ENCODE measurements at regions not wholly inside any gene's neighbourhood (a gene's known extent, or its start where the extent isn't known, plus 50 kb on each side); places are given as distances from the start of the nearest gene placed in this dataset.
"Not testable (repeated sequence)": the region's sequence is repeated elsewhere in the genome, so short reads cannot be mapped to it uniquely, and the experiment has no call there.

DNA sequence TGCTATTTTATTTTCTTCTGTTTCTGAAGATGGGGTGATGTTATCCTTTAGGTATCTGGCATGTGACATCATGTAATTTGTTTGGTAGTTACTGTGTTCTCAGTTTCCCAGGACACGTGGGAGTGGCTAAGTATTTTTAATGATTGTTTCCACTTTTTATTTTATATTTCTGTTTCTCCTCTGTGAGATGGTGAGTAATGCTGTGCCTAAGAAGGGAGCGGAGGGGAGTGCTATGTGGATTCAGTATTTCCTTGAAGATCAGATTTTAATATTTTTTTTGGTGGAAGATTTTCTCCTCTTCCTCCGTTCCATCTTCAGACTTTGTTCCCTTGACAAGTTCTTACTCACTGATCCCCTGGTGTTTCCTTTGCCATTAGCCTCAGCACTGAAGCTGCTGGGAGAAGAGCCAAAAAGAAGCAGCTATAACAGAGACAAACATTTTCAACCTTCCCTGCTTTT lies 180.0 kb upstream of the MMADHC start:
- no peaks in the 10 kb centered on the region for H3K36me3 Mint-ChIP-seq (ENCODE audit: low read depth)
- H3K27me3 Mint-ChIP-seq (ENCODE audit: low read depth): no peaks in the 10 kb centered on the region
- no peaks in the 10 kb centered on the region for H3K9me3 Mint-ChIP-seq (ENCODE audit: insufficient read depth)
- no peak for DNase-seq
- no peak for ATAC-seq
- ChIA-PET POLR2A (no interaction called here), CTCF (no interaction called here)
- no peak overlapping the region for H3K27ac Mint-ChIP-seq
- no peak overlapping the region for H3K4me3 Mint-ChIP-seq
- H3K4me1 Mint-ChIP-seq (ENCODE audit: low read depth): no peaks in the 10 kb centered on the region

DNA sequence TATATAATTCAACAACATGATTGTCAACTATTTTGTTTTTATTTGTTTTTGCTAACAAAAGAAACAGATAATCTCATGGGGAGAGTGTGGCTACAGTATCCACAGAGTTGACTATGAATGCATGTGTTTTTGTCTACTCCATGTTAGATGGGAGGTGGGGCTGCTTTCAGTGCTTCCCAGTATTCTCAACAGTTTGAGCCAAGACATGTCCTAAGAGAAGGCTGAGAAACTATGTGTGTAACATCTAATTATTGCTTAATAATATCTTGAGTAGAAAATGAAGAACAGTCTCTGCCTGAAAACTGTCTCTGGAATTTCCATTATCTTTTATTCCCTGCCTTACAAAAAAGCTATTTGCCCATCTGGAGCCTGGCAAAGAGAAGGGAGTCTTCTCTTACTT lies 178.8 kb upstream of the MMADHC start:
- Mint-ChIP-seq H3K4me3 (no peak overlapping the region), H3K27ac (no peak overlapping the region), H3K27me3 (ENCODE audit: low read depth) (no peaks in the 10 kb centered on the region), H3K9me3 (ENCODE audit: insufficient read depth) (peaks cover 3% of the 10 kb centered on the region), H3K36me3 (ENCODE audit: low read depth) (no peaks in the 10 kb centered on the region), H3K4me1 (ENCODE audit: low read depth) (no peaks in the 10 kb centered on the region)
- ATAC-seq (no peak), DNase-seq (no peak)
- ChIA-PET CTCF (no interaction called here), POLR2A (no interaction called here)

- no peak overlapping the region for H3K4me3 Mint-ChIP-seq
- H3K27me3 Mint-ChIP-seq (ENCODE audit: low read depth): no peaks in the 10 kb centered on the region
- POLR2A ChIA-PET: no interaction called here
- no peak for ATAC-seq
- H3K9me3 Mint-ChIP-seq (ENCODE audit: insufficient read depth): peaks cover 3% of the 10 kb centered on the region
- CTCF ChIA-PET: no interaction called here
- H3K4me1 Mint-ChIP-seq (ENCODE audit: low read depth): no peaks in the 10 kb centered on the region
- no peak for DNase-seq
- no peaks in the 10 kb centered on the region for H3K36me3 Mint-ChIP-seq (ENCODE audit: low read depth)
- H3K27ac Mint-ChIP-seq: no peak overlapping the region
Observed at GRCh38 chr2:149765636-149766035, 178.1 kb upstream of the MMADHC start.

GRCh38 chr2:149765003-149765402 lies 177.4 kb upstream of the MMADHC start:
- DNase-seq: no peak
- H3K27ac Mint-ChIP-seq: no peak overlapping the region
- no peaks in the 10 kb centered on the region for H3K36me3 Mint-ChIP-seq (ENCODE audit: low read depth)
- ATAC-seq: no peak
- peaks cover 3% of the 10 kb centered on the region for H3K9me3 Mint-ChIP-seq (ENCODE audit: insufficient read depth)
- H3K4me3 Mint-ChIP-seq: no peak overlapping the region
- H3K27me3 Mint-ChIP-seq (ENCODE audit: low read depth): no peaks in the 10 kb centered on the region
- ChIA-PET CTCF (no interaction called here), POLR2A (no interaction called here)
- no peaks in the 10 kb centered on the region for H3K4me1 Mint-ChIP-seq (ENCODE audit: low read depth)

GRCh38 chr2:149763358-149763757 lies 175.8 kb upstream of the MMADHC start:
- no peak for DNase-seq
- ATAC-seq: no peak
- ChIA-PET CTCF (no interaction called here), POLR2A (no interaction called here)
- no peaks in the 10 kb centered on the region for H3K36me3 Mint-ChIP-seq (ENCODE audit: low read depth)
- H3K4me1 Mint-ChIP-seq (ENCODE audit: low read depth): no peaks in the 10 kb centered on the region
- peaks cover 3% of the 10 kb centered on the region for H3K9me3 Mint-ChIP-seq (ENCODE audit: insufficient read depth)
- no peak overlapping the region for H3K4me3 Mint-ChIP-seq
- H3K27ac Mint-ChIP-seq: no peak overlapping the region
- no peaks in the 10 kb centered on the region for H3K27me3 Mint-ChIP-seq (ENCODE audit: low read depth)

GRCh38 chr2:149761611-149762010 lies 174.0 kb upstream of the MMADHC start:
- Mint-ChIP-seq H3K9me3 (ENCODE audit: insufficient read depth) (peaks cover 3% of the 10 kb centered on the region), H3K36me3 (ENCODE audit: low read depth) (no peaks in the 10 kb centered on the region), H3K27ac (no peak overlapping the region), H3K27me3 (ENCODE audit: low read depth) (no peaks in the 10 kb centered on the region), H3K4me1 (ENCODE audit: low read depth) (no peaks in the 10 kb centered on the region), H3K4me3 (no peak overlapping the region)
- ChIA-PET POLR2A (no interaction called here), CTCF (no interaction called here)
- no peak for DNase-seq
- no peak for ATAC-seq

DNA sequence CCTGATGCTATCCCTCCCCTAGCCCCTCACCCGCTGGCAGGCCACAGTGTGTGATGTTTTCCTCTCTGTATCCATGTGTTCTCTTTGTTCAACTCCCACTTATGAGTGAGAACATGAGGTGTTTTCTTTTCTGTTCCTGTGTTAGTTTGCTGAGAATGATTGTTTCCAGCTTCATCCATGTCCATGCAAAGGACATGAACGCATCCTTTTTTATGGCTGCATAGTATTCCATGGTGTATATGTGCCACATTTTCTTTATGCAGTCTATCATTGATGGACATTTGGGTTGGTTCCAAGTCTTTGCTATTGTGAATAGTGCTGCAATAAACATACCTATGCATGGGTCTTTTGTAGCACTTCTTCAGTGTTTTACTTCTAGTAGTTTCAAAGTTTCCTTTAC lies 171.8 kb upstream of the MMADHC start:
- H3K4me1 Mint-ChIP-seq (ENCODE audit: low read depth); H3K9me3 Mint-ChIP-seq (ENCODE audit: insufficient read depth); POLR2A ChIA-PET; ATAC-seq; H3K27me3 Mint-ChIP-seq (ENCODE audit: low read depth); H3K27ac Mint-ChIP-seq; DNase-seq; H3K36me3 Mint-ChIP-seq (ENCODE audit: low read depth); H3K4me3 Mint-ChIP-seq; CTCF ChIA-PET: not testable (repeated sequence)

DNA sequence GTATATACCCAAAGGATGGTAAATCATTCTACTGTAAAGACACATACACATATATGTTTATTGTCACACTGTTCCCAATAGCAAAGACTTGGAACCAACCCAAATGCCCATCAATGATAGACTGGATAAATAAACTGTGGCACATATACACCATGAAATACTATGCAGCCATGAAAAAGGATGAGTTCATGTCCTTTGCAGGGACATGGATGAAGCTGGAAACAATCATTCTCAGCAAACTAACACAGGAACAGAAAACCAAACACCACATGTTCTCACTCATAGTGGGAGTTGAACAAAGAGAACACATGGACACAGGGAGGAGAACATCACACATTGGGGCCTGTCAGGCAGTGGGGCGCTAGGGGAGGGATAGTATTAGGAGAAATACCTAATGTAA lies 167.1 kb upstream of the MMADHC start:
- H3K36me3 Mint-ChIP-seq (ENCODE audit: low read depth): not testable (repeated sequence)

GRCh38 chr2:149747456-149747855 lies 159.9 kb upstream of the MMADHC start:
- ATAC-seq (no peak), DNase-seq (no peak)
- Mint-ChIP-seq H3K4me3 (no peak overlapping the region), H3K27me3 (ENCODE audit: low read depth) (no peaks in the 10 kb centered on the region), H3K27ac (no peak overlapping the region), H3K9me3 (ENCODE audit: insufficient read depth) (no peaks in the 10 kb centered on the region), H3K4me1 (ENCODE audit: low read depth) (no peaks in the 10 kb centered on the region), H3K36me3 (ENCODE audit: low read depth) (no peaks in the 10 kb centered on the region)
- ChIA-PET CTCF (no interaction called here), POLR2A (no interaction called here)

More for the DNA sequence above, 167.1 kb upstream of the MMADHC start:
- CTCF ChIA-PET; H3K4me3 Mint-ChIP-seq; H3K9me3 Mint-ChIP-seq (ENCODE audit: insufficient read depth); ATAC-seq; DNase-seq; H3K27me3 Mint-ChIP-seq (ENCODE audit: low read depth); POLR2A ChIA-PET; H3K4me1 Mint-ChIP-seq (ENCODE audit: low read depth); H3K27ac Mint-ChIP-seq: not testable (repeated sequence)

DNA sequence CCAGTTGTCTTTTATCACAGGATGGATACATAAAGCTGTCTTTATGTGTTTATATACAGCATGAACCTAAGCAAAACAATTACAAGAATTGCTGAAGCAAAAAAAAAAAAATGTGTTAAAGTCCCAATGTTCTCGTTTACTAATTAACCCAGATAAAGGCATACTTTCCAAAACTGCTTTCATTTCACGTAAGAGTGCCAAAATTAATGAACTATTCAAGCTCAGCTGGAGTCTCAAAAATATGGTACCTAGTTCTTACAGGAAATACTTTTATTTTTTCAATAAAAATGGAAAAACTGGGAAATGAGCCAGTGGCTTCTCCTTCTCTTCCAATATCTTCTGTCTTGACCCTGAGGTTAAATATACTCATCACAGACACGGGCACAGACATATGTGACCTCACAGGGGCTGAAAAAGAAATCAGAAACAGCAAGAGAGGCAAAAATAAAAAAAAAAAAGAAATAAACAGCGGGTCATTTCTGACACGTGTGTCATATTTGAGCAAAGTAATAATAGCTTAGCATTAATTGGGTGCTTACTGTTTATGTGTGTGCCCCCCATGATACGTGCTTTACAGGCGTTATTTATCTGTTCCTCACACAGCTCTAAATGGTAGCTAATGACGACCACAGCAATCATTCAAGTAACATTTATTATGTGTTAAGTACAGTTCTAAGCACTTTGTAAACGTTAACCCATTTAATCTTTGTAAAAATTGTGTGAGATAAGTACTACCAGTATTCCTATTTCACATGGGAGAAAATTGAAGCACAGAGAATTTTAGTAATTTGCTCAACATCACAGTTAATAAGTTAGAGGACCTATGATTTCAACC lies 158.0 kb upstream of the MMADHC start:
- Mint-ChIP-seq H3K27me3 (ENCODE audit: low read depth) (no peaks in the 10 kb centered on the region), H3K4me3 (no peak overlapping the region), H3K36me3 (ENCODE audit: low read depth) (no peaks in the 10 kb centered on the region), H3K27ac (no peak overlapping the region), H3K9me3 (ENCODE audit: insufficient read depth) (no peaks in the 10 kb centered on the region), H3K4me1 (ENCODE audit: low read depth) (no peaks in the 10 kb centered on the region)
- CTCF ChIA-PET: interaction anchor here (0.6 kb wide), 1 partner anchor 1653 kb away, joined by 3 read pairs; no protein-coding TSS in a partner anchor
- ATAC-seq (no peak), DNase-seq (no peak)
- POLR2A ChIA-PET: no interaction called here

DNA sequence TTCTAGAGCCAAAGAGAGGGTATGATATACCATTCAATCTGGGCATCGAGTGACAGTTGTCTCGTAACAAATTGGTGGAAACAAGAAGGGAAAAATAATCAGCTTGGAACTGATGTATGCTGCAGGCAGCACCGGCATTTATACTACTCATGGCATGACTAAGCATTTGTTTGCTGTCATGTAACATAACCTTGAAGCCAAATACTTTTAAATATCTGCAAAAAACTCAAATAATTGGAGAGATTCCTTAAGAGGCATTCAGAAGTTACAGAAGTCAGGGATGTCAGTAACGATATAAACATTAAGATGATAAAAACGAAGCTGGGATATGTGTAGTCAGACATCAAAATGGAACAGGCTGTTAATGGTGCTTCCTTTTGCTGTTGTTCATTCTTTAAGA lies 157.3 kb upstream of the MMADHC start:
- Mint-ChIP-seq H3K4me3 (no peak overlapping the region), H3K4me1 (ENCODE audit: low read depth) (no peaks in the 10 kb centered on the region), H3K27ac (no peak overlapping the region), H3K27me3 (ENCODE audit: low read depth) (no peaks in the 10 kb centered on the region), H3K9me3 (ENCODE audit: insufficient read depth) (no peaks in the 10 kb centered on the region), H3K36me3 (ENCODE audit: low read depth) (no peaks in the 10 kb centered on the region)
- ChIA-PET POLR2A (no interaction called here), CTCF (no interaction called here)
- no peak for DNase-seq
- no peak for ATAC-seq

GRCh38 chr2:149743842-149744448 lies 156.4 kb upstream of the MMADHC start:
- Mint-ChIP-seq H3K9me3 (ENCODE audit: insufficient read depth) (no peaks in the 10 kb centered on the region), H3K4me3 (no peak overlapping the region), H3K27me3 (ENCODE audit: low read depth) (no peaks in the 10 kb centered on the region), H3K27ac (no peak overlapping the region), H3K36me3 (ENCODE audit: low read depth) (no peaks in the 10 kb centered on the region), H3K4me1 (ENCODE audit: low read depth) (no peaks in the 10 kb centered on the region)
- no peak for DNase-seq
- ChIA-PET CTCF (no interaction called here), POLR2A (no interaction called here)
- ATAC-seq: no peak

DNA sequence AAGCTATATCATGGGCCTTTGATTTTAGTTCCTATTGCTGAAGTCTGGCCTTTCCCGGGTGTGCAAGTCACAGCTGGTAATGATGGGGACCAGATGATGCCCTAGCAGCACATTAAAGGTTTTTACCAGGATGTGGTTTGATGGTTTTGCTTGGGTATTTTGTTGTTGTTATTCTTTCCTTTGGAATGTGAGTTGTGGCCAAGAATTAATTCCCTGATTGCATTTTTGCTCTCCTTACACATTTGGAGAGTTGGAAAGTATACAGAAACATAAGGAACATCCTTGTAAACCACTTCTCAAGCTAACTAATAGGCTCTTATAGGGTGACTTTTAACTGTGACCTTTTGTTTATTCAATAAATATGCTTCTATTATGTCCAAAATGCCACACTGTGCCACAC lies 154.1 kb upstream of the MMADHC start:
- Mint-ChIP-seq H3K27ac (no peak overlapping the region), H3K4me3 (no peak overlapping the region), H3K4me1 (ENCODE audit: low read depth) (no peaks in the 10 kb centered on the region), H3K9me3 (ENCODE audit: insufficient read depth) (no peaks in the 10 kb centered on the region), H3K36me3 (ENCODE audit: low read depth) (no peaks in the 10 kb centered on the region), H3K27me3 (ENCODE audit: low read depth) (no peaks in the 10 kb centered on the region)
- ChIA-PET POLR2A (no interaction called here), CTCF (no interaction called here)
- no peak for DNase-seq
- no peak for ATAC-seq
